COLO668 (cell line): ENCODE measurements at regions not wholly inside any gene's neighbourhood (a gene's known extent, or its start where the extent isn't known, plus 50 kb on each side); places are given as distances from the start of the nearest gene placed in this dataset.

Experiments
- DNase-seq: peaks from one replicate; lab custom pipeline; 2025; ENCODE audit not compliant: unreplicated experiment; lab: John Stamatoyannopoulos, UW

- DNase-seq: no peak
Measured at GRCh38 chr2:19141234-19142004, 217.0 kb downstream of the OSR1 start.

DNA sequence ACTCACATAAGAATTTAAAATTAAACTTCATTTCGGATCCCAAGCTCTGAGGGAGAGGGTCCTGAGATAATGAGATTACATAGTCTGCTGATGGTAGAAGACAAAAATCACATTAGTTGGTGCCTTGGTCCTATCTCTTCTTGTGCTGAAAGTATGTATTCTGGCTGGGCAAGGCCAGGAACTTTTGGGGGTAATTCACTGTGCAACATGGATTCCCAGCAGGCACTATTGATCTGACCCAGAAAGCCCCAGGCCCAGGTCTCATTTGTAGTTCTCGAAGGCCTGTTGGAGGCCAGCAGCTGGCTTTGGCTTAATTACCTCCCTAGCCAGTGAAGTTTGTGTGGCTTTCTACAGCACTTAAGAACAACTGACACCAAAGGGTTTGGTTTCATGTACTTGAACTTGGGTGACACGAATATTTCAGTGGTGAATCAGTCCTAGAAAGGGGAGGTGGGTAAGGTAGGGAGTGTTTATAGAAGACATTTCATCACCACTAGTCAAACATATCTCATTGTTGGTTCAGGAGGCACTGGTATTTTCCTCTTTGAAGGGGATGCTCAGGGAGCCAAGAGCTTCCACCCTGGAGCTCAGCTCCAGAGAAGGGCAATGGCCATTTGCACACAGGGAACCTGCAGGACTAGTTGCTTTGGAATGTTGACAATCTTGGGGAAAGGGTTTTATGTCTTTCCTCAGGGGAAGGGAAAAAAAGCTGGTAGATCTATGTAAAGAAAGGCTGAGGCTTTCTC is 217.8 kb downstream of the OSR1 start:
- peak; percentile 59 for DNase-seq

- no peak for DNase-seq
Measured at GRCh38 chr2:19139386-19139785, 219.0 kb downstream of the OSR1 start.

- no peak for DNase-seq
Measured at GRCh38 chr2:19138264-19138825, 220.1 kb downstream of the OSR1 start.

DNA sequence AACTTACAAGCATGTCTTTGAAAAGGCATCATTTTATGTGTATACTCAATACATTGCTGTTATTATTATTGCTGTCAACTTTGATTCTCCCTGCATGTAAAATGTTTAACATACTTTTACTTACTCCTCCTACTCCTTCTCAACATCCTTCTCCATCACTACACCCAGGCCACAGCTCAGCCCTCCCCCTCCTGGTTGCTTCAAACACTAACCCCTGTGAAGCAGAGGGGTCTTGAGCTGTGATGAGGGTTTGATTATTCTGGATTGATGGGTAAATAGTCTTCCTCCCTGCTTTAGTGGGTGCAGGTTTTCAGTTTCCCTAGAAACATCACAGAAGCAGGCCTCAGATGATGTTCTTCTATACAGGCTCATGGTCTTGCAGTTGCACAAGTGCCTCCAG is 221.0 kb downstream of the OSR1 start:
- DNase-seq: no peak

GRCh38 chr2:19132967-19133366 is 225.5 kb downstream of the OSR1 start:
- DNase-seq: no peak

DNA sequence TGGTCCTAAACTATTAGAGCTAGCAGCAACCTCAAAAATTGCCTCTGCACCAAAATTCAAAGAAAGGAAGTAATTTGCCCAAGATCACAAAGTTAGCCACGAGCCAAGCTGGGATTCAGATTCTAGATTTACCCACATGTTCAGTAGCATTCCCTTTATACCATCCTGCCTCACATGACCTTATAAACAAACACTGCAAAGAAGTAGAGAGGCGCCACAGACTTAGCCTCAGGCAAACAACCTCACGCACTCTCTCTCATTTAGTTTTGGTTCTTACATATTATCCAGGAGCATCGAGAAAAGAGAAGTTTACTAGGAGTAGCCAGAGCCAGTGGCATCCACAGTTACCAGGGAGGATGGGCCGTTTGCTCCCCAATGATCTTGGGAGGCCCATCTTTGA is 226.6 kb downstream of the OSR1 start:
- DNase-seq: no peak

- no peak for DNase-seq
Measured at GRCh38 chr2:19128148-19128547, 230.3 kb downstream of the OSR1 start.

DNA sequence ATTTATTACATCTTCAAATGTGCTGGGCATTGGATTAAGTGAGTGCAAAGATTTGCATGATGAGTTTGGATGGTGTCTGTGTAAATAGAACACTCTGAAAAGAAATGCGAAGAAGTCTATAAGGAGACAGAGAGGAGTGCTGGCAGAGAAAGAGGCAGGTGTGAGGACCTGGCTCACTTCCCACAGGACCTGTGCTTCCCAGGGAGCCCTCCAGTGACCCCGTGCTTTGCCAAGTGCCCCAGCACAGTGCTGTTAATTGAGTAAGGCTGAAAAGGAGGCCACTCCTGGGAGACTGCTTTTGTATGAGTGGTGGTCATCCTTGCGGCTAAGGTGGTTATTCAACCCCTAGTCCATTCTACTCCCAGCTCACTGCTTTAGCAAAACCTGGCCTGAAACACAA is 230.8 kb downstream of the OSR1 start:
- DNase-seq: no peak

DNA sequence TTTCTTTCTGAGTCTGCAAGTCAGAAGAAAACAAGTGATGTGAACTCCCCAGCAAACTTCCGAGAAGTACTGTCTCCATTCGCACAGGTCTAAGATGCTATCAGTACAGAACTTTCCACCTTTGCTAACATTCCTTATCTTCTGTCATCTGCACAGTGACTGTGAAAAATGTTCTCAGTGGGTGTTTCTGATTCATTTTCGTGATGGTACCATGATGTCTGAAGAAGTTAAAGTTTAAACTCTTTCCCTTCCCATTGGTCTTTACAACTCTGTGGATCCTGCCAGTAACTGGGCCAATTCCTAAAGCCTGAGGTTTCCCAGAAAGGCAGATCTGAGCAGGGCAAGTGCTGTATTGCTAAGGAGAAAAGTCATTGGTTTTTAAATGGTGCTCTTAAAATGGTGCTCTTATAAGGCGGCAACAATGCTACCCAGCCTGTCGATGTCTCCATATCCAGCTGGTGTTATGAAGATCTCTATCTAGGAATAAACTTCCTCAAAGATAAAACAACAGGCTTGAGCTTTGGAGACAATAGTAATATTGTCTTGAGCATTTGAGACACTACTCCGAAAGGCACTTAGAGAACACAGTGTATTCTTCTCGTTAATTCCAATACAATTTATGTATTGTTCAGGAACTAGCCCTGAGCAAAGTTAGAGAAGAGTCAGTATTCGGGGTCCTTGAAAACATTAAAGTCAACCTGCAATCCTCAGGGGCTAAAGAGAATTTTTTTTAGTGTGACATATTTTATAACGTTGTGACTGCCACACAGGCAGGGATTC is 232.3 kb downstream of the OSR1 start:
- no peak for DNase-seq

DNA sequence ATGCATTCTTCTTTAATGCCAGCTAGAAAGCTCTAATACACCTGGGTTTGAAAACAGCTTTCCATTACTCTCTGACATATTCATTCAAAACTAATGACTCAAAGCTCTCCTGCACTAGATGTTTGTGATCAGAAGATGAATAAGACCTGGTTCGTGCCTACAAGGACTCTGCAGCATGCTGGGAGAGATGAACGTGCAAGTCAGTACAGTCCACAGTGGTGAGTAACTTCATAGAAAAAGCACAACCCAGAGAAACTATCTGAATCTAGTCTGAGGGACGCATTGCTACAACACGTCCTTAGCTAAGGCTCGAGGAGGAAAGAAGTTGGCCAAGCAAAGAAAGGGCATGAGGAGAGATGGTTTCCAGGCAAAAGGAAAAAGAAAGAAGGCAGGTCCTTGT is 234.3 kb downstream of the OSR1 start:
- DNase-seq: no peak

DNA sequence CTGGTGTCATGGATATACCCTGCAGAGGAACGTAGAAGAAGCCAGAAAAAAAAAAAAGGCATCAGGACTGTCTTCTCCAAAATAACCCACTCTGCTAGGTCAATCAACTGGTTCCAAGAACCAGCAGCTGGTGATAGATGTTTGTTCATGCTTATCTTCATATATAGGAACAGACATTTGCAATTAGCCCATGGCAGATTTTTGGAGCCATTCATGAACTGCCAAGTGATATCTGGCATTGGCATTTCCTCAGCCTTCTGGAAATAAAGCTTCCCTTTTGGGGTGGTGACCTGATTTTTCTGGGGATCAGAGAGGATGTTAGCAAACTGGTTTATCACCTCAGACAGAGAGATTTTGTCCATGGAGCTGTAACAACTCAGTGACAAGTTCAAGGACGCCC is 234.9 kb downstream of the OSR1 start:
- DNase-seq: no peak

DNA sequence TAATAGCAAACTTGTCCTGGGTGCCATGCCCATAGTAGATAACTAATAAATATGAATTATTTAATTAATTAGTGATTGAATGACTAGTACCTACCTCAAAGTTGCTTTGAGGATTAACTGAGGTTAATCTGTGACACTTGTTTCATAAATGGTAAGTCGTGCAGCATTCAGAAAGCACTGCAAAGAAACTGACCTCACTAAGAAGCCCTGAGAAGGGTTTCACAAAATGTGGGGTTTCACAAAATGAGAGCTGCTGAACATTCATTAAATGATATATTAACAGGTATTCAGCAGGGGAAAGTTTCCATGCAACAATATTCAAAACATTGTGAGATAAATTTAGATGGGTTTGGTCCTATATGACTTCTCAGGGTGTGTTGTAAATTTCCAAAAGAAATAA is 236.2 kb downstream of the OSR1 start:
- DNase-seq: no peak

DNA sequence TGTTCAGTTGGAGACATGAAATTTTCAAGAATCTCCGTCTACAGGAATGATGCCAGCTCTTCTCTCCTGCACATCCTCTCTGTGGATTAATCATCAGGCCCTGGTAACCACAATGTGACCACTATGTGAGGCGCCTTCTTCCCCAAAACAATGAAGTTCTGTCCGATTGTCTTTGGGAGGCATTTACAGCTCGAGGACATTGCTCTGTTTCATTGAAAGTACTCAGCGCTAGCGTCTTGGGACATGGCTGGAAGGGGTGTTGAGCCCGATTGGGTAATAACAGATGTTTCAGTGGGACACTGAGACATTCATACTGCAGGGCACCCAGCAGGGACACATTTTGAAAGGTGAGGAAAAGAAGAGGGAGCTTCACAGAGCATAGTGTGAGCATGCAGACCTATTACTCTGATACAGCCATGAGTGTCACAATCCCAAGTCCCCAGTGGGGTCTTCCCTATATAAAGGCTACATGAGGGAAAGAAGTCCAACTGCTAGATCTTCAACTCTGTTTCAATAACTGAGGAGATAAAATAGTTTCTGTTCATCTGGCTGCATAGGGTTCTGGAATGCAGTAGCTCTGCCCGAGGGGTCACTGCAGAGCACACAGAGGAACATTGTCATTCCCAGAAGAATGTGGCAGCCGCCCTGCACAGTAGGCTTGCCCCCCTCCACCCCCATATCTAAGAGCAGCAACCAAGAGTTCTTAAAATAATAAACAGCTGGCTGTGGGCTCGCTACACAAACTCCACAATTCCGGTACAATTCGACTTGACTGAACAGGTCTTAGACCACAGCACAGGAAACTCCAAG is 237.3 kb downstream of the OSR1 start:
- no peak for DNase-seq

GRCh38 chr2:19120181-19120580 is 238.2 kb downstream of the OSR1 start:
- DNase-seq: no peak

- no peak for DNase-seq
Measured at GRCh38 chr2:19119326-19120001, 239.0 kb downstream of the OSR1 start.

- no peak for DNase-seq
Measured at GRCh38 chr2:19116918-19117317, 241.5 kb downstream of the OSR1 start.

DNA sequence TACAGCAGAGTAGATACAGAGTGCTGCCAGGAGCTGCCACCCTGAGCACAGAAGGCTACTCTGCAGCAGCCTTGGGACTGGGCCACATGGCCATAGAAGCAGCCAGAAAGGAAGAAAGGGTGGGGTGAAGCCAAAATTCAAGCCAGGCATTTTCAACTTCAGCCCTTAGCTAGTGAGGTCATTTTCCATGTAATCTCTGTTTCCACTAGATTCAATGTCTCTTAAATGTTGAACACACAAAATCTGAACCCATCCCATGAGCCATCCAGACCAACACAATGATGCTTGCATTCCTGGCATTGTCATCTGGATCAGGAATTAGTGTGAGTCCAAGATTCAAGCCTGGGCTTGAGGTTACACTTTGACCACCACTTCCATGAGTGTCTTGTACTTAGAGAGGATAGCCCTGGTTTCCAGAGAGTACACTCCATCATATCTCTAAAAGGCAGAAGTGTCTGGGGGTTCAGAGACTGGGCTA is 243.6 kb downstream of the OSR1 start:
- no peak for DNase-seq

- no peak for DNase-seq
Measured at GRCh38 chr2:19114126-19114525, 244.3 kb downstream of the OSR1 start.

DNA sequence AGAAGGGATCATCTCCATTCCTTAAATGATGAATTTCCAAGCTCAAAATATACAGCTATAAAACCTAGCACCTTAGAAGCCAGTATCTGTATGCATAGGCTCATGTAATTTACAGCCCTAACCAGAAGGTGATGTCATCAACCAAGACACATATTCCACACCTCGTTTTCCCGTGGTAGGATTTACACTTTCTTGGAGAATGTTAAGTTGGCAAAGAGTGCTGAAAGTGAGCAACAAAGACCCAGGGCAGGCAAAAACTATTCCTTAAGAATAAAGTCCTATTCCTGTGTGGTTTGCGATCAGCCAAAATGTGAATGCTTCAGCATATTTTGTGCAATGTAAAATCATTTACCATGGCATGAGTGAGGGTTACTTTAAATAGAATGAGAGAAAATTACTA is 247.1 kb downstream of the OSR1 start:
- DNase-seq: no peak
